ENCODE measurements at regions not wholly inside any gene's neighbourhood (a gene's known extent, or its start where the extent isn't known, plus 50 kb on each side); places are given as distances from the start of the nearest gene placed in this dataset.
"Not testable (repeated sequence)": the region's sequence is repeated elsewhere in the genome, so short reads cannot be mapped to it uniquely, and the experiment has no call there.

GRCh38 chr6:8859501-8859900 is 424.2 kb upstream of the SLC35B3 start:
- DNase-seq (ENCODE audit: low read depth), result no peak
- TF ChIP-seq, protein P1, sequence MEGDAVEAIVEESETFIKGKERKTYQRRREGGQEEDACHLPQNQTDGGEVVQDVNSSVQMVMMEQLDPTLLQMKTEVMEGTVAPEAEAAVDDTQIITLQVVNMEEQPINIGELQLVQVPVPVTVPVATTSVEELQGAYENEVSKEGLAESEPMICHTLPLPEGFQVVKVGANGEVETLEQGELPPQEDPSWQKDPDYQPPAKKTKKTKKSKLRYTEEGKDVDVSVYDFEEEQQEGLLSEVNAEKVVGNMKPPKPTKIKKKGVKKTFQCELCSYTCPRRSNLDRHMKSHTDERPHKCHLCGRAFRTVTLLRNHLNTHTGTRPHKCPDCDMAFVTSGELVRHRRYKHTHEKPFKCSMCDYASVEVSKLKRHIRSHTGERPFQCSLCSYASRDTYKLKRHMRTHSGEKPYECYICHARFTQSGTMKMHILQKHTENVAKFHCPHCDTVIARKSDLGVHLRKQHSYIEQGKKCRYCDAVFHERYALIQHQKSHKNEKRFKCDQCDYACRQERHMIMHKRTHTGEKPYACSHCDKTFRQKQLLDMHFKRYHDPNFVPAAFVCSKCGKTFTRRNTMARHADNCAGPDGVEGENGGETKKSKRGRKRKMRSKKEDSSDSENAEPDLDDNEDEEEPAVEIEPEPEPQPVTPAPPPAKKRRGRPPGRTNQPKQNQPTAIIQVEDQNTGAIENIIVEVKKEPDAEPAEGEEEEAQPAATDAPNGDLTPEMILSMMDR (conservative IDR thresholded peaks at IDR 0.05; ENCODE audit: low read length), result no peak
- no peak overlapping the region for H3K4me3 ChIP-seq (ENCODE audit: low read length)

GRCh38 chr6:8858854-8859331 is 423.5 kb upstream of the SLC35B3 start:
- no peak for DNase-seq (ENCODE audit: low read depth)
- TF ChIP-seq, protein P1 (conservative IDR thresholded peaks at IDR 0.05; ENCODE audit: low read length), result no peak
- H3K4me3 ChIP-seq (ENCODE audit: low read length), result no peak overlapping the region

DNA sequence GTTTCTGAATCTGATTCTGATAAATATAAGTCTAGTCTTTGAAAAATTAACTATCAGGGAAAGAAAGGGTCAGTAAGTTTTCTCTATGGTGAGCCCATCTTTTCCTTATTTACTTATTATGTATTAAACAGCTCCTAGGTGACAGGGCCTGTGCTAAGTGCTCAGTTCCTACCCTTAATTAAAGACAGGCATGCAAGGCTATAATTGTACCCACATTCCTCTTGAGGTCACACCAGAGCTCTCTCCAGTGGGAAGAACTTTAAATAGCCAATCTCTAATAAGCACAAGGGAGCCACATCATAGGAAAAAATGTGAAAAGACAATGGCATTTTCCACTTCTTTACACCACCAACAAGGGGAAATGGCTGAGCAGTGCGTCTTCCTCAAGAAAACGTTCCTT is 421.8 kb upstream of the SLC35B3 start:
- DNase-seq (ENCODE audit: low read depth), result no peak
- H3K4me3 ChIP-seq (ENCODE audit: low read length), result no peak overlapping the region
- TF ChIP-seq, protein P1 (conservative IDR thresholded peaks at IDR 0.05; ENCODE audit: low read length), result no peak

DNA sequence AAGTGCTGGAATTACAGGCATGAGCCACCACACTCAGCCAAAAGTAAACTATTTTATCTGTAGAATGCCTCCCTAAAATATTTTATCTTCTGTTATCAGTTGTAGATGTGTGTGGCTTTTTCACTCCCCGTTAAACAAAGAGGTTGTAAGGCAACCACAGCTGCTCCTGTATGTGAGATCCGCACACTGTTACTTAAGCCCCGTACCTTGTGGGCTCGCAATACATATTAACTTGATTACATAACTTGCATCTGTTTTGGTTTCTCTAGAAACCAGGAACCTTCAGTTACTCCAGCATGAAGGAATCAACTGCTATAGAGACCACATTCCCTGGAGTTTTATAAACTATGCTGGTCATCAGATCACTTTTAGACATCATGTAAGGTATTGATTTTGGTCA is 420.1 kb upstream of the SLC35B3 start:
- TF ChIP-seq, protein P1 (conservative IDR thresholded peaks at IDR 0.05; ENCODE audit: low read length), result no peak
- DNase-seq (ENCODE audit: low read depth), result no peak
- no peak overlapping the region for H3K4me3 ChIP-seq (ENCODE audit: low read length)

DNA sequence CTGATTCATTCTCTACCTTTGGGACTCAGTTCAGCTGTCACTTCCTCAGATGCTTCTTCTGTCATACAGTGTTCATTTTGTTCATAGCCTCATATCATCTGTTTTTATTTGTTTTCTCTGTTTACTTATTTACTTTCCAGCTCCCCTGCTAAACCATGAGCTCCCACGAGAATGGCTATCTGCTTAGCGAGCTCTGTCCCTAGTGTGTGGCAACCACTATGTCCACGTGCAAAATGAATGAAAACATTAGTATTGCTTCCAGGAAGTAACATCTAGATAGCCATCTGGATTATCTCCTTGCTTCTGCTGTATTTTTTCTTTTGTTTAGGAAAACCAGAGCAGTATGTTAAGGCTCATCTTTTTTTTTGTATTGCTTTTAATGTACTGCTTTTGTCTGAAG is 417.0 kb upstream of the SLC35B3 start:
- no peak for DNase-seq (ENCODE audit: low read depth)
- TF ChIP-seq, protein P1 (conservative IDR thresholded peaks at IDR 0.05; ENCODE audit: low read length), result no peak
- H3K4me3 ChIP-seq (ENCODE audit: low read length), result no peak overlapping the region

- H3K4me3 ChIP-seq (ENCODE audit: low read length); DNase-seq (ENCODE audit: low read depth): not testable (repeated sequence)
Measured at GRCh38 chr6:8846680-8847079, 411.3 kb upstream of the SLC35B3 start.

DNA sequence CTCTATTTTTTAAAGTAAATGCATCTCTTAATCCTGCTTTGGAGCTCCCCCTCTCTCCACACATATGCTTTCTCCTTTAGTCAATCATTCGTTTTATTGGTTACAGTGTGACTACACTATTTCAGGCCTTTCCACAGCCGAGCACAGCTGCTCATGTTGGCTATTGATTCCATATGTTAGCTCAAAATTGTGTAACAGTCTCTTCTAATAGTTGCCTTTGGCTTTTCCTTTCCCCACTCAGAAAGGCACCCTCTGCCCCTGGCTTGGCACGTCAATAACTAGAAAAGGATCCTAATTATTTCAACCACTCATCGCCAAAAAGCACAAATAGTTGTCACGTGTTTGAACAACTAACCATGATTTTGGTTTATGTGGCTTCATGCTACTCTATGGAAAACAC is 410.3 kb upstream of the SLC35B3 start:
- TF ChIP-seq, protein P1 (conservative IDR thresholded peaks at IDR 0.05; ENCODE audit: low read length), result no peak
- no peak overlapping the region for H3K4me3 ChIP-seq (ENCODE audit: low read length)
- DNase-seq (ENCODE audit: low read depth), result no peak

DNA sequence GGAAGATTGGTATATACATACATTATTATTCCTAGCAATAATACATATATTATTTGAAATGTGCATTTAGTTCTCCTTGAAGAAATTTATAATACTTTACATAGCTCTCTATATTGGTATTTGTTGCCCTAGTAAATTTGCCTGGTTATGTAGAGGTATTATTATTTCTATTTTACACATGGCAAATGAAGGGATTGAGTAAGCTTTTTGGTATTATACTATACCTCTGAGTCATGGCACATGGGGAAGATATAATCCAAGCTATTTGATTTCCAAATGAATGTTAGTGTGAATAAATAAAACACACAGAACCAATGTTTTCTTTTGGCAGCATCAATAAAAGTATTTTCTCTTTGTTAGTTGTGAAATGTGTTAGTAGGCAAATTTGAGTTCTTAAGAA is 409.6 kb upstream of the SLC35B3 start:
- DNase-seq (ENCODE audit: low read depth), result no peak
- H3K4me3 ChIP-seq (ENCODE audit: low read length), result no peak overlapping the region

More for the DNA sequence above, 409.6 kb upstream of the SLC35B3 start:
- TF ChIP-seq, protein P1 (conservative IDR thresholded peaks at IDR 0.05; ENCODE audit: low read length), result no peak

All from AG10803 (cell line).